ENCODE measurements at regions not wholly inside any gene's neighbourhood (a gene's known extent, or its start where the extent isn't known, plus 50 kb on each side); places are given as distances from the start of the nearest gene placed in this dataset.

DNA sequence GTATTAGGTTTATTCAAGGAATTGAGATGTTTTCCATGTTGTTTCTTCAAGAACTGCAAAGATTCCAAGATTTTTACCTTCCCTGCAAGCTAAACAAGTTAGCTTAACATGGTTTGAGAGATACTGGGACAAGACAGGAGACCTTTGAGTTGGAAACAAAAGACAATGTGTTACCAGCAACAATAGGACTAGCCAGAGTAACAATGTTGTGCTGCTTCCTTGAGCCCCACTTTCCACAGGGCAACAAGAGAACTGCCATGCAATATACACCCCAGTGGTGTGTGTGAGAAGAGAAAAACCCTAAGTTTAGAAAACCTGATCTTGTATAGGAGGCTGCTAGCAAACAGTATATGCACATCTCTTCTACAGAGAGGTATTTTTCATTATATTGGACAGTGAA is 264.6 kb downstream of the PCDH20 start:
- no peak for TF ChIP-seq POLR2A (IDR thresholded peaks at IDR 0.05)
- TF ChIP-seq, protein P1, sequence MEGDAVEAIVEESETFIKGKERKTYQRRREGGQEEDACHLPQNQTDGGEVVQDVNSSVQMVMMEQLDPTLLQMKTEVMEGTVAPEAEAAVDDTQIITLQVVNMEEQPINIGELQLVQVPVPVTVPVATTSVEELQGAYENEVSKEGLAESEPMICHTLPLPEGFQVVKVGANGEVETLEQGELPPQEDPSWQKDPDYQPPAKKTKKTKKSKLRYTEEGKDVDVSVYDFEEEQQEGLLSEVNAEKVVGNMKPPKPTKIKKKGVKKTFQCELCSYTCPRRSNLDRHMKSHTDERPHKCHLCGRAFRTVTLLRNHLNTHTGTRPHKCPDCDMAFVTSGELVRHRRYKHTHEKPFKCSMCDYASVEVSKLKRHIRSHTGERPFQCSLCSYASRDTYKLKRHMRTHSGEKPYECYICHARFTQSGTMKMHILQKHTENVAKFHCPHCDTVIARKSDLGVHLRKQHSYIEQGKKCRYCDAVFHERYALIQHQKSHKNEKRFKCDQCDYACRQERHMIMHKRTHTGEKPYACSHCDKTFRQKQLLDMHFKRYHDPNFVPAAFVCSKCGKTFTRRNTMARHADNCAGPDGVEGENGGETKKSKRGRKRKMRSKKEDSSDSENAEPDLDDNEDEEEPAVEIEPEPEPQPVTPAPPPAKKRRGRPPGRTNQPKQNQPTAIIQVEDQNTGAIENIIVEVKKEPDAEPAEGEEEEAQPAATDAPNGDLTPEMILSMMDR (IDR thresholded peaks at IDR 0.05), result no peak

Measured in vagina (tissue), 2 donors.